ENCODE measurements at regions not wholly inside any gene's neighbourhood (a gene's known extent, or its start where the extent isn't known, plus 50 kb on each side); places are given as distances from the start of the nearest gene placed in this dataset.

DNA sequence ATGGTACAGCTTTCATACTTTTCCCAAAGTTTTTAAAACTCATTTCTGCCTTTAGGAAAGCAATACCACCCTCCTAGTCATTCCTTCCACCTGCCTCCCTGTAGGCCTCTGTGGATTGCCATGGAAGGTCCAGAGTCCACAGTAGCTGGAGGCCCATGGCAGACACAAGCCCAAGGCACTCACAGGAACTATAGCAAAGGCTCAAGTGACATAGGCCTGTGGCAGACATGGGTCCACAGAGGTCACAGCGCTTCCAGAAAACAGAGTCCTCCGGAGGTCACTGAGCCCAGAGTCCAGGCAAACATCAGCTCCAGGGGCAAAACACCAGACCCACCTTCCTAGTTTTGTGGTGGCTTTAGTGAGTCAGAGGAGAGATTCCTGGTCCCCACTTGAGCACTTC is 147.6 kb upstream of the ATP6AP2 start:
- no peaks in the 10 kb centered on the region for H3K36me3 Mint-ChIP-seq (ENCODE audit: insufficient read depth, unreplicated experiment)
- peaks cover 10% of the 10 kb centered on the region for H3K27me3 Mint-ChIP-seq (ENCODE audit: unreplicated experiment)
- CTCF ChIA-PET = no interaction called here
- BruUV-seq (replicated peaks) = no TSS peak
- no peak for DNase-seq
- H3K9me3 Mint-ChIP-seq (ENCODE audit: low read depth, unreplicated experiment) = peaks cover 2% of the 10 kb centered on the region
- intact Hi-C loops (cut with micrococcal nuclease; ENCODE audit: unreplicated experiment) = no loop called here
- H3K4me1 Mint-ChIP-seq (ENCODE audit: low read depth, unreplicated experiment) = no peaks in the 10 kb centered on the region
- TF ChIP-seq CTCF (IDR thresholded peaks at IDR 0.05; ENCODE audit: unreplicated experiment) = no peak
- no peak overlapping the region for H3K4me3 Mint-ChIP-seq (ENCODE audit: low read depth, unreplicated experiment)
- no peak overlapping the region for H3K27ac Mint-ChIP-seq (ENCODE audit: unreplicated experiment)

DNA sequence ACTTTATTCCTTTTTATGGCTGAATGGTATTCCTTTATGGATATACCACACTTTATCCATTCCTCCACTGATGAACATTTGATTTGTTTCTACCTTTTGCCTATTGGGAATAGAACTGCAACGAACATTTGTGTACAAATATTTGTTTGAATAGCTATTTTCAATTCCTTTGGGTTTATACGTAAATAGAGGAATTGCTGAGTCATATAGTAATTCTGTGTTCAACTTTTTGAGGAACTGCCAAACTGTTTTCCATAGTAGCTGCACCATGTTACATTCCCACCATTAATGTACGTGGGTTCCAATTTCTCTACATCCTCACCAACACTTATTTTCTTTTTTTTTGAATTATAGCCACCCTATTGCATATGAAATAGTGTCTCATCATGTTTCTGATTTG is 156.5 kb upstream of the ATP6AP2 start:
- Mint-ChIP-seq H3K4me1 (ENCODE audit: low read depth, unreplicated experiment) (no peaks in the 10 kb centered on the region), H3K27ac (ENCODE audit: unreplicated experiment) (no peak overlapping the region), H3K36me3 (ENCODE audit: insufficient read depth, unreplicated experiment) (no peaks in the 10 kb centered on the region), H3K27me3 (ENCODE audit: unreplicated experiment) (no peaks in the 10 kb centered on the region), H3K9me3 (ENCODE audit: low read depth, unreplicated experiment) (no peaks in the 10 kb centered on the region), H3K4me3 (ENCODE audit: low read depth, unreplicated experiment) (no peak overlapping the region)
- CTCF ChIA-PET = no interaction called here
- BruUV-seq (replicated peaks) = no TSS peak
- intact Hi-C loops (cut with micrococcal nuclease; ENCODE audit: unreplicated experiment) = no loop called here
- no peak for TF ChIP-seq CTCF (IDR thresholded peaks at IDR 0.05; ENCODE audit: unreplicated experiment)
- DNase-seq = no peak

GRCh38 chrX:40423299-40423698 is 157.5 kb upstream of the ATP6AP2 start:
- intact Hi-C loops (cut with micrococcal nuclease; ENCODE audit: unreplicated experiment) = no loop called here
- Mint-ChIP-seq H3K9me3 (ENCODE audit: low read depth, unreplicated experiment) (no peaks in the 10 kb centered on the region), H3K27ac (ENCODE audit: unreplicated experiment) (no peak overlapping the region), H3K4me3 (ENCODE audit: low read depth, unreplicated experiment) (no peak overlapping the region), H3K4me1 (ENCODE audit: low read depth, unreplicated experiment) (no peaks in the 10 kb centered on the region), H3K36me3 (ENCODE audit: insufficient read depth, unreplicated experiment) (no peaks in the 10 kb centered on the region), H3K27me3 (ENCODE audit: unreplicated experiment) (no peaks in the 10 kb centered on the region)
- CTCF ChIA-PET = no interaction called here
- DNase-seq = no peak
- no TSS peak for BruUV-seq (replicated peaks)
- no peak for TF ChIP-seq CTCF (IDR thresholded peaks at IDR 0.05; ENCODE audit: unreplicated experiment)

GRCh38 chrX:40422021-40422420 is 158.7 kb upstream of the ATP6AP2 start:
- H3K4me1 Mint-ChIP-seq (ENCODE audit: low read depth, unreplicated experiment) = no peaks in the 10 kb centered on the region
- TF ChIP-seq CTCF (IDR thresholded peaks at IDR 0.05; ENCODE audit: unreplicated experiment) = no peak
- no peaks in the 10 kb centered on the region for H3K27me3 Mint-ChIP-seq (ENCODE audit: unreplicated experiment)
- no peak overlapping the region for H3K27ac Mint-ChIP-seq (ENCODE audit: unreplicated experiment)
- BruUV-seq (replicated peaks) = no TSS peak
- H3K36me3 Mint-ChIP-seq (ENCODE audit: insufficient read depth, unreplicated experiment) = no peaks in the 10 kb centered on the region
- intact Hi-C loops (cut with micrococcal nuclease; ENCODE audit: unreplicated experiment) = no loop called here
- no peak overlapping the region for H3K4me3 Mint-ChIP-seq (ENCODE audit: low read depth, unreplicated experiment)
- no peak for DNase-seq
- H3K9me3 Mint-ChIP-seq (ENCODE audit: low read depth, unreplicated experiment) = no peaks in the 10 kb centered on the region
- CTCF ChIA-PET = no interaction called here
